Erythroblast (primary cell): ENCODE measurements at regions not wholly inside any gene's neighbourhood (a gene's known extent, or its start where the extent isn't known, plus 50 kb on each side); places are given as distances from the start of the nearest gene placed in this dataset.

Experiments used
- GATA1 ChIP-seq: IDR thresholded peaks from 2 replicates; pipeline ENCODE4 v1.6.1; 2011; ENCODE audit warnings: low read depth, mild to moderate bottlenecking, control low read depth, low read length, moderate library complexity
- POLR2A ChIP-seq: IDR thresholded peaks from 2 replicates; pipeline ENCODE4 v1.6.1; 2011; ENCODE audit warnings: mild to moderate bottlenecking, low read length

DNA sequence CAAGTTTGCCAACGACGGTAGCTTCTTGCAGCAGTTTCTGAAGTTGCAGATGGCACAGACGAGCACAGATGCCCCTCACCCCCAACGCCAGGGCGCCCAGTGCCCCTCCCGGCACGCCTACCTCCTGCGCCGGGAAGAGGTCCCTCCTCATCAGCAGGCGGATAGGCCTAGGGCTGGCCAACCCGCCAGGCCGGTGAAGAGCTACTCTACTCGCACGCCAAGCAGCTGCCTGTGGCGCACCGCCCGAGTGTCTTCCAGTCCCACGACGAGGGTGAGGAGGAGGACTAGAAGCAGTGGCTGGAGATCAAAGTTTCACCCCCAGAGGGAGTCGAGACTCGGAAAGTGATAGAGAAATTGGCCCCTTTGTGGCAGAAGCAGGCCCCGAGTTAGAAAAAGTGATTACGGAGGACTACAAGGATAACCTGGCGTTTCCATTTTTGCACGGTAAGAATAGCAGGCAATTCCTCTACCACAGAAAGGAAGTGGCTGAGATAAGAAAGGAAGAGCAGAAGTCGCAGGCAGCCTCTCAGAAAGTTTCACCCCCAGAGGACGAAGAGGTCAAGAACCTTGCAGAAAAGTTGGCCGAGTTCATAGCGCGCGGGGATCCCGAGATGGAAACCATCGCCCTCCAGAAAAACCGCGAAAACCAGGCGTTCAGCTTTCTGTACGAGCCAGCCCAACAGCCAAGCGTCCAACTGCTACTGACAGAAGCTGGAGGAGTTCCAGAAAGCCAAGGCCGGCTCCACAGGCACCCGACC lies 170.4 kb downstream of the HINT1 start:
- TF ChIP-seq POLR2A (no peak), GATA1 (no peak)
